DMS53 (cell line): ENCODE measurements at regions not wholly inside any gene's neighbourhood (a gene's known extent, or its start where the extent isn't known, plus 50 kb on each side); places are given as distances from the start of the nearest gene placed in this dataset.
"Not testable (repeated sequence)": the region's sequence is repeated elsewhere in the genome, so short reads cannot be mapped to it uniquely, and the experiment has no call there.

Experiments
- DNase-seq: peaks from one replicate; lab custom pipeline; 2025; lab: John Stamatoyannopoulos, UW

GRCh38 chr1:172918478-172918877, 132.3 kb downstream of the TNFSF18 start:
- DNase-seq, result no peak

- no peak for DNase-seq
Observed at GRCh38 chr1:172926070-172926469, 124.7 kb downstream of the TNFSF18 start.

- DNase-seq, result no peak
Observed at GRCh38 chr1:172928412-172928811, 122.3 kb downstream of the TNFSF18 start.

- DNase-seq, result no peak
Observed at GRCh38 chr1:172929006-172929405, 121.7 kb downstream of the TNFSF18 start.

- DNase-seq, result no peak
Observed at GRCh38 chr1:172930142-172930541, 120.6 kb downstream of the TNFSF18 start.

DNA sequence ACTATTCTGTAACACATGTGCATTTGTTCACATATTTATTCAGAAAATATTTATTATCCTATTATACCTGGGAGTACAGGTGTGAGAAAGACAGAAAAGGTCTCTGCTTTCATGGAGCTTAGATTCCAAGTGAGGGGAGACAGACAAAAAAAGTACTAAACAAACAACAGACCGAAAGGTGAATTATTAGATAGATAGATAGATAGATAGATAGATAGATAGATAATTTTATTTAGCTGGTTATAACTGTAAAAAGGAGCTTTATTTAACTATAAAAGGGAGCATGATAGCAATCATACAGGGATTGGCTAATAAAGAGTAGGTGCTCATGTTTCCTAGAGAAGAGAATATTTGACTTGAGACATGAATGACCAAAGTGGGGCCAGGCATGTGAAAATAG, 119.4 kb downstream of the TNFSF18 start:
- no peak for DNase-seq

DNA sequence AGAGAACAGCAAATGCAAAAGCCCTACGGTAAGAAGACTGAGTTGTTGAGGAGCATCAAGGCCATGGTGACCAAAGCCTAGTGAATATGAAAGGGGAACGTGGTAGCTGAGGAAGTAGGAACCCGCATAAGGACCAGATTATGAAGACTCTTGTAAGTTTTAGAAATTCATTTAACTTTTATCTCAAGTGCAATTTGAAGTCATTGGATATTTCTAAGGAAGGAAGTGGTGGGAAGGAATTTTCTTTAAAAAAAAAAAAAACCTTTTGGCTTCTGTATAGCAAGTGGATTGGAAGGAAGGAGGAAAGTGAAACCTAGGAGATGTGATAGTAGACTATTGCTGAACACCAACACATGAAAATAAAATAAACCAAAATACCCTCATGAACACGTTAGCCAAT, 119.0 kb downstream of the TNFSF18 start:
- no peak for DNase-seq

DNA sequence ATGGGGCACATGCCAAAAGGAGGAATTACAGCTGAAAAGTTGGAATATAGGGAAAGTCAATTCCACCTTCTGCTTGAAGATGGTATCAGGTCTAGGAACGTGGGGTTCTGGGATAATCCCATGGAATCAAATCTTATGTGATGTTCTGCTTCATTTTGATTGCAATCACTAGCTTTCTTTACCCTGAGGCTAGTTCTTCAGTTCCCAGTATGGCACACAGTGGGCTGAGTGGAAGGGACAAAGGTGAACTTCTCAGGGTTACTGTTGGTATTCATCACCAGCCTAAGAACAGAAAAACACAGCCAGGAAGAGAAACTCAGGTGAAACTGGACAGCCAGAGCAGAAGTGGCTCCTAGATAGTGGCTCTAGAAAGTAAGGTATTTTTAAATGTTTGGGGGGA, 117.8 kb downstream of the TNFSF18 start:
- DNase-seq, result peak; percentile 15

- no peak for DNase-seq
Observed at GRCh38 chr1:172934417-172934762, 116.4 kb downstream of the TNFSF18 start.

- no peak for DNase-seq
Observed at GRCh38 chr1:172935062-172935592, 115.6 kb downstream of the TNFSF18 start.

- DNase-seq, result no peak
Observed at GRCh38 chr1:172936088-172936645, 114.6 kb downstream of the TNFSF18 start.

- DNase-seq, result no peak
Observed at GRCh38 chr1:172938681-172939080, 112.1 kb downstream of the TNFSF18 start.

- DNase-seq, result no peak
Observed at GRCh38 chr1:172939475-172939874, 111.3 kb downstream of the TNFSF18 start.

DNA sequence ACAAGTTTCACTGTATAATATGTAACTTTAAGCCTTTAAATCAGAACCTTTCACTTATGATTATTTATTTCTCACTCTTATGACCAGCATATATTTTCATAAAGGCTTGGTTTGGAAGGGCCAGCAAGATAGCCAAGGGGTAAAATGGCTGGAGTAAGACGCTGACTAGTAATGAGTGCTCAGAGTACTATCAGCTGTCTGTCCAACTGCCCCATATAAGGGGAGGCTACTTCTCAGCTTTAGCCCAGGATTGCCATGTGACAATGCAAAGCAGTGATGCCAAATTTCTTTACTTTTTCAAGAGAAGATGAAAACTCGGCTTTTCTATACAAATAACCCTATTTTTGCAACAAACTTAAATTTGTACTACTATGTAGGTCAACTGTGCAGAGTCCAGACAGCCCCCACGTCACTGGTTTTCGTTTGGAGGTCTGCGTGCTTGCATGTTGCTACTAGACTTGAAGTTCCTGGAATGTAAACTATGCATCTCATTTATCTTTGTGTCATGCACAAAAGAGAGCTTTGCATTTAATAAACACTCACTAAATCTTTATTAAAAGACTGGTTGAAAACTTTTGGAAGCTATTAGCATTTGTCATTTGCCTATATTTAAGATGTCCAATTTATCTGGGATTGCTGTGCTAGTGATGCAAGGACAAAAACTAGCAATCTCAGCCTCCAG, 110.4 kb downstream of the TNFSF18 start:
- no peak for DNase-seq

DNA sequence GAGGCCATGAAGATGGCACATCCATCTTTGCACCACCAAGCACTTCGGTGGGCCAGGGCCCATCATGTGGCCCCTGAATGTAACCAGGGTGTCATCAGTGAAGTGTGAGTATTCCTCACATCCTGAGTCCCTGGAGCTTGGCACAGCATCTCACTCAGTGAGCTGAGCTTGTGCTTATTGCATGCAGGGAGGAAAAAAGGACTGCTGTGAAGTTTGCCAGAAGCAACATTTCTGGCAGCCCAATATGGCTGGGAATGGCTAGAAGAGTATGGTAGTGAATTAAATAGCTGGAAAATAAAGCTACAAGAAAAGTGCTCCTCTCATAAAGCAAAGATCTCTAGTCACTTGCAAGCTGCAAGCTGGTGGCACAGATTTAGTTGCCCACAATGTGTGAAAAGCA, 109.3 kb downstream of the TNFSF18 start:
- DNase-seq, result no peak

- DNase-seq, result no peak
Observed at GRCh38 chr1:172941945-172942344, 108.8 kb downstream of the TNFSF18 start.

GRCh38 chr1:172943138-172943537, 107.6 kb downstream of the TNFSF18 start:
- DNase-seq, result not testable (repeated sequence)

DNA sequence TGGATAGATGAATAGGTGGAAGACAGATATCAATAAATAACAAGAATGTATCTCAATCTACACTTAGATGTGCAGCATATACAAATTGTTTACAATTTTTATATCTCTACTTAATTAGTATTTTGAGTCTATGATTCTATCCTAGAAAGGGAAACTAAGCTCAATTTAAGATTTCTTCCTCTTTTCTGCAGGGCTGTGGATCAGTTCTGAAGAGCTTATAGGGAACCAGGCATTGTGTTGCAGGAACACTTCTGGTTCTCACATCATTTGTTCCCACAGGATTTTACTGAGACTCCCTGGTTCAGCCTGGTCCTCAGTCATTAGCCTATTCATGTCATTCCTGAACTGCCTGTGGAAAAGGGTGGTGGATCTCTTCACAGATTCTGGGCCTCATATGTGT, 105.8 kb downstream of the TNFSF18 start:
- DNase-seq, result no peak

DNA sequence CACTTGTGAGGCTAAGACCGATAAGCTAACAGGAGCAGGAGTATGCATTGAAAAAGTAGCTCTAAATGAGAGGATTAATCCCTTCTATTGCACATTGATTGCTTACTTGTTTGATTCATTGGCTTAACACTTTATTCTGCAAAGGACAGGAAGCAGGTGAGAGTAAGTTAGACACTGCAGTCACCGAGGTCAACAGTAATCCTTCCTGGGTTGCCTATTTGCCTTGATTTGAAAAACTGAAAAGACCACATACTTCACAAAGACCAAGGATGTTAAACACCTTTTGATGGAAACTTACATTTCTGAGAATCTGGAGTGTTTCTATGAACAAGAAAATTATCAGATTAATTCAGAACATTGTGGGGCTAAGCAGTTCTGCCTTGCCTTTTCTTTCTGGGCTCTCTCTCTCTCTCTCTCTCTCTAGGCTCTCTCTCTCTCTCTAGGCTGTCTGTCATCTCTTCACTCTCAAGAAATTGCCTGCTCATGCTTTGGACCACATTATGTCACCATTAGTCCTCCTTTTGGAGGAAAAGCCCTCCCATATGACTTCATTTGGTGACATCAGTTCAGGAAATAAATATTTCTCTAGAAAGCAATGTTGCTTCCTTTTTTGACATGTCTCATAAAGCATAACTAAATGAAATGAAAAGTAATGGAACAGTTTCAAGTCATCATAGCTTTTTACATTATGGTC, 103.8 kb downstream of the TNFSF18 start:
- DNase-seq, result peak; percentile 62

- DNase-seq, result no peak
Observed at GRCh38 chr1:172948457-172948856, 102.3 kb downstream of the TNFSF18 start.

- DNase-seq, result no peak
Observed at GRCh38 chr1:172949096-172949495, 101.6 kb downstream of the TNFSF18 start.

DNA sequence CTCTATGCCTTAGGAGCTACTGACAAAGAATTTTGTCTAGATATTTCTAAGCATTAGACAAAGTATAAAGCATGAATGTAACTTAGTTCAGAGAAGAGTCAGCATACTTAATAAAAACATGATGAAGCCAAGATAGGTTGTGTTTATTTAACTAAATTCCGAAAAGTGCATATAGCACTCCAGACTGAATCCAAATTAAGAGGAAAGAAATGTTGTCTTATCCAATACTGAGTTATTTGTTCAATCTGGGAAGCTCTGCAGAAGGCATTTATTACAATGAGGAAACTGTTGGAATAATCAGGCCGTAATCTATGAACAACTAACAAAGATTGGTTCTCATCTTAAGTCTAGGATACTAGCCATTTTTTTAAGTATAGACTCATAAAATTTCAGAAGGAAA, 100.2 kb downstream of the TNFSF18 start:
- DNase-seq, result no peak

- no peak for DNase-seq
Observed at GRCh38 chr1:172951730-172952365, 98.9 kb downstream of the TNFSF18 start.
